ENCODE measurements at regions not wholly inside any gene's neighbourhood (a gene's known extent, or its start where the extent isn't known, plus 50 kb on each side); places are given as distances from the start of the nearest gene placed in this dataset.

DNA sequence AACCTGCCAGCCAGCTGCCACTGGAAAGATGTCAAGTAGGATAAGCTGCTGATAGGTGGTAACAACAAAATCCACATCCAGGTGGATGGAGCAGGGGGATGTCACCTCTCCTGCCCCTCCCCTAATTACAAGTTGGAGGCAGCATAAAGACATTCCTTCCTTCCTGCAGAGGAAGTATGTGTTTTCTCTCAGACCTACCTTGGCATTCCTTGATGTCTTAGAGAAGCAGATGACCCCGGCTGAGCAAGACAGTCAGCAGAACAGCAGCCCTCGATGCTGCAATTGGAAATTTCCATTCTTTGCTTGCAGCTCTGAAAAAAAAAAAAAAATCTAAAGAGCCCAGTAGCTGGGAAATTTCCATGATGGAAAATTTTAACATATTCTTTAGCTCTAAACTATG, 137.5 kb upstream of the MKLN1 start:
- TF ChIP-seq, protein P1, sequence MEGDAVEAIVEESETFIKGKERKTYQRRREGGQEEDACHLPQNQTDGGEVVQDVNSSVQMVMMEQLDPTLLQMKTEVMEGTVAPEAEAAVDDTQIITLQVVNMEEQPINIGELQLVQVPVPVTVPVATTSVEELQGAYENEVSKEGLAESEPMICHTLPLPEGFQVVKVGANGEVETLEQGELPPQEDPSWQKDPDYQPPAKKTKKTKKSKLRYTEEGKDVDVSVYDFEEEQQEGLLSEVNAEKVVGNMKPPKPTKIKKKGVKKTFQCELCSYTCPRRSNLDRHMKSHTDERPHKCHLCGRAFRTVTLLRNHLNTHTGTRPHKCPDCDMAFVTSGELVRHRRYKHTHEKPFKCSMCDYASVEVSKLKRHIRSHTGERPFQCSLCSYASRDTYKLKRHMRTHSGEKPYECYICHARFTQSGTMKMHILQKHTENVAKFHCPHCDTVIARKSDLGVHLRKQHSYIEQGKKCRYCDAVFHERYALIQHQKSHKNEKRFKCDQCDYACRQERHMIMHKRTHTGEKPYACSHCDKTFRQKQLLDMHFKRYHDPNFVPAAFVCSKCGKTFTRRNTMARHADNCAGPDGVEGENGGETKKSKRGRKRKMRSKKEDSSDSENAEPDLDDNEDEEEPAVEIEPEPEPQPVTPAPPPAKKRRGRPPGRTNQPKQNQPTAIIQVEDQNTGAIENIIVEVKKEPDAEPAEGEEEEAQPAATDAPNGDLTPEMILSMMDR (IDR thresholded peaks at IDR 0.05): no peak
- TF ChIP-seq ZFX (IDR thresholded peaks at IDR 0.05; ENCODE audit: borderline replicate concordance): no peak

All from 22Rv1 (cell line).